ENCODE measurements at regions not wholly inside any gene's neighbourhood (a gene's known extent, or its start where the extent isn't known, plus 50 kb on each side); places are given as distances from the start of the nearest gene placed in this dataset.

DNA sequence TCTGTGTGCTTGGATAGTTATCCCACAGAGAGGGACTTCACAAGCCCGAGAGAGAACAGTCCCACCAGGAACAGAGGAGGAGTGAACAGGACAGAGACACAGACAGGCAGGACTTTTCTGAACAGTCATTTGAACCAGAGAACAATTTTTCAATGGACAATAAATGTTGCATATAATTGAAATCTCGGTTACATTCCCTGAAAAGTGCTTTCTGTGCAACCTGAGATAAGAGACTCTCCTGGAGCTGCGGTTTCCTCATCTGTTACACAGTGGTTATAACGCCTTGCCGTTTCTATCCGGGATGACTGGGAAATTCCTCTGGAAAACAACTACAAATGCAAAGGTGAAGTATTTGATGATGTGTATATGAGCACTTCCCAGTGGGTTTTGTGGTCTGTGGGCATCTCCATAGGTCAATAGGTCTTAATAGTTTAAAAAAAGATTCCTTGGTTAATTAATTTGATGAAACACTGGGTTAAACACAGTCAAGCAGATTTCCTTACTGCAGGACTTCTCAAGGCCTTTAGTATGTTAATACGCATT, 87.2 kb upstream of the HPCAL1 start:
- Histone ChIP-seq H3K36me3 (ENCODE audit: control insufficient read depth, insufficient read depth, low read length) (no peaks in the 10 kb centered on the region), H3K27me3 (ENCODE audit: control insufficient read depth, insufficient read depth, low read length) (no peaks in the 10 kb centered on the region), H3K4me3 (ENCODE audit: low read length) (no peak overlapping the region), H3K27ac (ENCODE audit: low read length) (no peak overlapping the region), H3K4me1 (ENCODE audit: control insufficient read depth, insufficient read depth, low read length) (no peaks in the 10 kb centered on the region), H3K9me3 (ENCODE audit: control insufficient read depth, low read depth, low read length) (no peaks in the 10 kb centered on the region)
- 100% methylated on average over 1 of the region's 7 CpGs for WGBS (ENCODE audit: insufficient coverage, low lambda C conversion rate)
- DNase-seq = no peak

DNA sequence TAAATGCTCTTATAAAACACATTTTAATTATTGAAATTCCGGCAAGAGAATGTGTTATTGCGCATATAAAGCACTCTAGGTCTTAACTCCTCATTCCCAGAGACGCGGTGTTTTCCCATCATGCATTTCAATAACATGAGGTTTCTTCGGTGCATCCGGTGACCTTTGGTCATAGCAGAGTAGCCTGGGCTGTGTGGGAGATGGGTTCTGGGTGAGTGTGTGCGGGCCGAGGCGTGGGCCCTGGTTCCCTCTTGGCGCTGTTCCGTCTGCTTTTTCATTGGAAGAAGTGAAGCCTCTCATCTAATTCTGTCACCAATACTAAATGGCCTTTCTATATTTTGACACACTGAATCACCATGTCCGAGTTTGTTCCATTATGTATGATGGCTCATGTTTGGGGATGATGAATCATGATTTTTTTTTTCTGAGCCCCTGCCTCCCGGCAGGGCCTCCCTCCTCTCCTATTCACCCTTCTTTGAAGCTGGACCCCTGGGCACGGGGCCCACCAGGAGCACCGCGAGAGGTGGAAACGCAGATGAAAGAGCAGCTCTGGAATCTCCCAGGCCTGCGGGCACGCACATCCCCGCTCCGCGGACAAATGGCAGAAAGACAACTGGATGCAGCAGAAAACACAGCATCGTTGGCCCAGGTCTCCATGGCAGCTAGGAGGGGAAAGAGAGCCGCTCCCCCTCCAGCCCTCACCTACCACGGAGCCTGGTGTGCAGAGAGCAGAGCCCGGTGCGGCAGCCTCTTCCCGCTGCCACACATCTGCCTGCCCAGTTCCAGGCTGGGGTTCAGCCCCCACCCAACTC, 85.8 kb upstream of the HPCAL1 start:
- DNase-seq = no peak
- no peak overlapping the region for H3K27ac ChIP-seq (ENCODE audit: low read length)
- H3K9me3 ChIP-seq (ENCODE audit: control insufficient read depth, low read depth, low read length) = no peaks in the 10 kb centered on the region
- WGBS (ENCODE audit: insufficient coverage, low lambda C conversion rate) = 80% methylated on average over 2 of the region's 28 CpGs
- H3K27me3 ChIP-seq (ENCODE audit: control insufficient read depth, insufficient read depth, low read length) = no peaks in the 10 kb centered on the region
- H3K4me3 ChIP-seq (ENCODE audit: low read length) = no peak overlapping the region
- no peaks in the 10 kb centered on the region for H3K4me1 ChIP-seq (ENCODE audit: control insufficient read depth, insufficient read depth, low read length)
- no peaks in the 10 kb centered on the region for H3K36me3 ChIP-seq (ENCODE audit: control insufficient read depth, insufficient read depth, low read length)

DNA sequence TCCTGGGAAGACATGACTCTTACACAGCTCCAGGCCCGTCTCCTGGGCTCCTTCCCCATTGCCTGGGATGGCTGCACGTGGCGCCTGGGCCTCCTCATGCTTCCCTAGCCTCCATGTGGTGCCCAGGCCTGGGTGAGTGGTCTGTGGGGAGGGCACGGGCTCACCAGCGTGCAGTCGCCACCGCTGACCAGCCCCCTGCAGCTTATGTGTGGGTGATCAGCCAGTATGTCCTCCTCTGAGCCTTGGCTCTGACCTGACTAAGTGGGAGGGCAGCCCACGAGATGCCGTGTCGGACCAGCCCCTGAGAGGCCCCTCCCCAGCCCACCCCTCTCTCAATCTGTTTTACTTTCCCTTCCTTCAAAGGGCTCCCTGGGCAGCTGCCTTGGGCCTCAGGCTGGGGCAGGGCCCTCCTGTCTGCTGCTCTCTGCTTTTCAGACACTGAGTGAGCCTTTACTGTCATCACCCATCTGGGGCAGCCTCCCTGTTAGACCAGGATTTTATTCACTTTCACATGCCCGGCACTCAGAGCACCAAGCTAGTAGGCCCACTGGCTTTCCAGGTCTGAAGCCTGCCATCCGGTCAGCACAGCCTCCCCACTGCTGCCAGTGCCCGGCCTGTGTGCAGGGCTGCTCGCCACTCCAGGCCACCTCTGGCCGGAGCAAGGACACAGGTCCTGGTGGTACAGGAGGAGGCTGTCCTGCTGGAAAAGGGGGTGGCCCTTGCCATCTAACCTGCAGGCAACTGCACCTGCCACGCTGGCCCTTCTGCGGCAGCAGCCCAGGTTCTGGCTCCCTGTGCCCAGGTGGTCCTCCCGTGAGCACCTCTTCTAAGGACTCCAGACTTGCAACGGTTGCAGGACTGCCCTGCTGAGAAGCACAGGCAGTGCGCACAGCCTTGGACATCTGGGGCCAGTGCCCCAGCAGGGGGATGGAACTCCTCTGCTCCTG, 84.9 kb upstream of the HPCAL1 start:
- Histone ChIP-seq H3K27ac (ENCODE audit: low read length) (no peak overlapping the region), H3K27me3 (ENCODE audit: control insufficient read depth, insufficient read depth, low read length) (no peaks in the 10 kb centered on the region), H3K36me3 (ENCODE audit: control insufficient read depth, insufficient read depth, low read length) (no peaks in the 10 kb centered on the region), H3K4me1 (ENCODE audit: control insufficient read depth, insufficient read depth, low read length) (no peaks in the 10 kb centered on the region), H3K9me3 (ENCODE audit: control insufficient read depth, low read depth, low read length) (no peaks in the 10 kb centered on the region), H3K4me3 (ENCODE audit: low read length) (no peak overlapping the region)
- DNase-seq = no peak
- WGBS (ENCODE audit: insufficient coverage, low lambda C conversion rate) = no CpG with 5 or more reads among the region's 20 CpGs

DNA sequence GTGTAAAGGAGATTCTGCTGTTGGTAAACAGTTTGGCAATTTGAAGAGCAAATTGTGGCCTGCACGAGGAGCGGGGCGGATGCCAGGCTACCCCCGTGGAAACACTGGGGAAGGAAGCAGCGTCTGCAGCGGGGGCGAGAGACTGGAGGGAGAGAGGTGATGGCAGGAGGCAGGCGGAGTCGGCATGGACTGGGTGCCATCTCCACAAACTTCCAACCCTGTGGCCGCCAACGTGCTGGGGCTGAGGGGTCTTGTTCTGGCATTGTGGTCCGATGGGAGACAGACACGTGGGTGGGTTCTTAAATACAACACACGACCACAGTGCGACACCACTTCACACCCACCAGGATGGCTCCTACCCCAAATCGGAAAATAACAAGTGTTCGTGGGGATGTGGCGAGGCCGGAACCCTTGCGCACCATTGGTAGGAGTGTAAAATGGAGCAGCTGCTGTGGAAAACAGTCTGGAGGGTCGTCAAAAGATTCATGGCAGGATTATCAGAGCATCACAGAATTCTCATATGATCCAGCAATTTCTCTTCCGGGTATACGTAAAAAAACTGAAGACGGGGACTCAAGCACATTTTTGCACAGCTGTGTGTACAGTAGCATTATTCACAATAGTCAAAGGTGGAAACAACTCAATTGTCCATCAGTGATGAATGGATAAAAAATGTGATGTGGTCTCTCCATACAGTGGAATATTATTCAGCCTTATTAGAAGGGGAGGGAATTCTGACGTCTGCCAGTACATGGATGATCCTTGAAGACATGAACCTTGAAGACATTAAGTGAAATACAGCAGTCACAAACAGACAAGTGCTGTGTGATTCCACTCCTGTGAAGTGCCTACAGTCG, 82.4 kb upstream of the HPCAL1 start:
- no peak for DNase-seq
- Histone ChIP-seq H3K36me3 (ENCODE audit: control insufficient read depth, insufficient read depth, low read length) (no peaks in the 10 kb centered on the region), H3K4me3 (ENCODE audit: low read length) (no peak overlapping the region), H3K27ac (ENCODE audit: low read length) (no peak overlapping the region), H3K27me3 (ENCODE audit: control insufficient read depth, insufficient read depth, low read length) (no peaks in the 10 kb centered on the region), H3K4me1 (ENCODE audit: control insufficient read depth, insufficient read depth, low read length) (peaks cover 2% of the 10 kb centered on the region), H3K9me3 (ENCODE audit: control insufficient read depth, low read depth, low read length) (no peaks in the 10 kb centered on the region)
- WGBS (ENCODE audit: insufficient coverage, low lambda C conversion rate) = 80% methylated on average over 1 of the region's 26 CpGs

DNA sequence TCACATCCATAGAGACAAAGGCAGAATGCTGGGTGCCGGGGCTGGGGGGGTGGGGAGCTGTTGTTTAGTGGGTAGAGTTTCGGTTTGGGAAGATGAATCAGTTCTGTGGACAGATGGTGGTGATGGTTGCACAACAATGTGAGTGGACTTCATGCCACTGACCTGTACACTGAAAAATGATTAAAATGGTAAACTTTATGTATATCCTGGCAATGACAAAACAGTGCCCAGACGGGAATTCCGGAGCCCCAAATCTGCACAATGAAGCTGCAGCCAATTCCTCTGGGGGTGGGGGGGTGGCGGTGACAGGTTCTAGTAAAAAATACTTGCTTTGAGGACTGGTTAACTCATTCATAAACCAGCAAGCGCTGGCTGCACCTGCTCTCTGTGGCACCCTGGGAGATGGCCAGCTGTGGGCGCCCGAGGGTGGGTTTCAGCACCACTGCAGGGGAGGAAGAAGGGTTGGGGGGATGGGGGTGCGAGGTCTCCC, 81.8 kb upstream of the HPCAL1 start:
- H3K9me3 ChIP-seq (ENCODE audit: control insufficient read depth, low read depth, low read length) = no peaks in the 10 kb centered on the region

DNA sequence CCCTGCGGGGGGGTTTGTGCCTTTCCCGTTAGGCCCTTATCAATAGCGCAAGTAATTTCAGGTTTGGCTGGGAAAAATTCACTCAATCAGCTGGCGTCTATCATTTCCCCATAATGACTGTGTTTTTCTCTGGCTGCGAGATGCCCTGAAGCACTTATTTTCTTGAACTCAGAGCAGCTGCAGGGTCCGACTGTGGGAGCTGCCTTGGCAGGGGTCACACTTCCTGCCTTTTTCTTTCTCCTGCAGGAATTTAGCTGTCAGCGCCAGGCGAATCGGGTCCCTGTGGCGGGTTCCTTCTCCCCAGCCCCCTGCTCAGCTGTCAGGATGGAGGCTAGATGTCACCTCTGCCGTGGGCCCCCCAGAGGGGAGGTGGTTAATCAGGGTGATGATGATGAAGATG, 81.3 kb upstream of the HPCAL1 start:
- no peaks in the 10 kb centered on the region for H3K36me3 ChIP-seq (ENCODE audit: control insufficient read depth, insufficient read depth, low read length)
- H3K9me3 ChIP-seq (ENCODE audit: control insufficient read depth, low read depth, low read length) = no peaks in the 10 kb centered on the region
- peaks cover 14% of the 10 kb centered on the region for H3K4me1 ChIP-seq (ENCODE audit: control insufficient read depth, insufficient read depth, low read length)
- no peak overlapping the region for H3K27ac ChIP-seq (ENCODE audit: low read length)
- no CpG with 5 or more reads among the region's 11 CpGs for WGBS (ENCODE audit: insufficient coverage, low lambda C conversion rate)
- H3K4me3 ChIP-seq (ENCODE audit: low read length) = no peak overlapping the region
- no peaks in the 10 kb centered on the region for H3K27me3 ChIP-seq (ENCODE audit: control insufficient read depth, insufficient read depth, low read length)
- no peak for DNase-seq

More for the DNA sequence above, 81.8 kb upstream of the HPCAL1 start:
- DNase-seq = no peak
- no peak overlapping the region for H3K27ac ChIP-seq (ENCODE audit: low read length)
- WGBS (ENCODE audit: insufficient coverage, low lambda C conversion rate) = no CpG with 5 or more reads among the region's 9 CpGs
- no peaks in the 10 kb centered on the region for H3K36me3 ChIP-seq (ENCODE audit: control insufficient read depth, insufficient read depth, low read length)
- no peak overlapping the region for H3K4me3 ChIP-seq (ENCODE audit: low read length)
- H3K4me1 ChIP-seq (ENCODE audit: control insufficient read depth, insufficient read depth, low read length) = peaks cover 9% of the 10 kb centered on the region
- no peaks in the 10 kb centered on the region for H3K27me3 ChIP-seq (ENCODE audit: control insufficient read depth, insufficient read depth, low read length)

DNA sequence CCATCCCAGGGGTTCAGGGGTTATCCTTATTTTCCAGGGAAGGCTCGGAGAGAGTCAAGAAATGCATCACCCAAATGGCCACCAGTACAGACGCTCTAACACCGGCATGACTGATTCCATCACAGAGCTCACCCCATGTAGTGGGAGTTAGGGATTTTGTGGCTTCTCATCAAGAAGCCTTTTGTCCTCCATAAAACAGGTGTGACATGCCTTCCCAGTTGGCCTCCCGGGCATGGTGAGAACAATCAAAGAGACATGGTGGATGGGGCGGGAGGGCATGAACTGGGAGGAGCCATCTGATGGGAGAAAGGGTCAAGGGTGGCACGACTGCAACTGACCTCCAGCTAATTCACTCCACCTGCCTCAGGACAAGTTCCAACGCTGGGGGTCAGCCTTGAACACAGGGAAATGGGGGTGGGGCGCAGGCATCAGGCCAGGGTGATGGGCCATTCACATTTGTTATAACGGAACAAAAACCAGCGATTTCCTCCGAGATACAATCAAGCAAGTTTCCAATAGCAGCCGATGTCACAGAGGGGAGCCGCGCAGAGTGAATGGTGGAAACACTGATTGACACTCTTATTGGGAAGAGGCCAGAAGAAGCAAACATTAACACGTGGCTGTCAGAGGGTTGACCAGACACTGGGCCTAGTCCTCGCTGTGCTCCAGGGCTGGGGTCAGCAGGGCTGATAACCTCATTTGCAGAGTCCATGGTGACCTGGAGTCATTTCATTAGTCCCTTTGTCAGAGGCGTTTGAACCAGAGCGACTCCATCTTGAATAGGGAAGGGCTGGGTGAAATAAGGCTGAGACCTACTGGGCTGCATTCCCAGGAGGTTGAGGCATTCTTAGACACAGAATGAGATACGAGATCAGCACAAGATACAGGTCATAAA, 80.5 kb upstream of the HPCAL1 start:
- WGBS (ENCODE audit: insufficient coverage, low lambda C conversion rate) = 40% methylated on average over 1 of the region's 19 CpGs
- Histone ChIP-seq H3K27ac (ENCODE audit: low read length) (no peak overlapping the region), H3K36me3 (ENCODE audit: control insufficient read depth, insufficient read depth, low read length) (no peaks in the 10 kb centered on the region), H3K27me3 (ENCODE audit: control insufficient read depth, insufficient read depth, low read length) (no peaks in the 10 kb centered on the region), H3K9me3 (ENCODE audit: control insufficient read depth, low read depth, low read length) (no peaks in the 10 kb centered on the region), H3K4me1 (ENCODE audit: control insufficient read depth, insufficient read depth, low read length) (peaks cover 21% of the 10 kb centered on the region), H3K4me3 (ENCODE audit: low read length) (no peak overlapping the region)
- DNase-seq = no peak

DNA sequence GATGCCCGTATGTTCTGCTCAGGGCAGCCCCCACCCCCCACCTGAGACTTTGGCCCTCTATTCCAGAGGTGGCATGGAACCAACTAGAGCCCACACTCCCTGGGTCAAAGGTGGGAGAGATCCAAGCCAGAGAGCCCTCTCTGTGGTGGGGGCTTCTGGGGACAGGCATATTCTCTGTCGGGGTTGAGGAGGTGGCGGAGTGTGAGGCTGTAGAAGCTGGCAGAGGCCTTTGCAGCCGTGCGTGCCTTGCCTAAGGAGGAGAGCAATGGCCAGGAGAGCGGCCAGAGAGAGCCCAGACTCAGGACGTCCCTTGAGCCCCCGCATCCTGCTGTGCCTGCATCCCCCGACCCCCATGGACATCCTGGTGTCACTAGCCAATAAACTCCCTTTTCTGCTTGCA, 79.2 kb upstream of the HPCAL1 start:
- WGBS (ENCODE audit: insufficient coverage, low lambda C conversion rate) = no CpG with 5 or more reads among the region's 9 CpGs
- Histone ChIP-seq H3K4me1 (ENCODE audit: control insufficient read depth, insufficient read depth, low read length) (peaks cover 31% of the 10 kb centered on the region), H3K27ac (ENCODE audit: low read length) (no peak overlapping the region), H3K27me3 (ENCODE audit: control insufficient read depth, insufficient read depth, low read length) (no peaks in the 10 kb centered on the region), H3K36me3 (ENCODE audit: control insufficient read depth, insufficient read depth, low read length) (no peaks in the 10 kb centered on the region), H3K4me3 (ENCODE audit: low read length) (no peak overlapping the region), H3K9me3 (ENCODE audit: control insufficient read depth, low read depth, low read length) (no peaks in the 10 kb centered on the region)
- no peak for DNase-seq

DNA sequence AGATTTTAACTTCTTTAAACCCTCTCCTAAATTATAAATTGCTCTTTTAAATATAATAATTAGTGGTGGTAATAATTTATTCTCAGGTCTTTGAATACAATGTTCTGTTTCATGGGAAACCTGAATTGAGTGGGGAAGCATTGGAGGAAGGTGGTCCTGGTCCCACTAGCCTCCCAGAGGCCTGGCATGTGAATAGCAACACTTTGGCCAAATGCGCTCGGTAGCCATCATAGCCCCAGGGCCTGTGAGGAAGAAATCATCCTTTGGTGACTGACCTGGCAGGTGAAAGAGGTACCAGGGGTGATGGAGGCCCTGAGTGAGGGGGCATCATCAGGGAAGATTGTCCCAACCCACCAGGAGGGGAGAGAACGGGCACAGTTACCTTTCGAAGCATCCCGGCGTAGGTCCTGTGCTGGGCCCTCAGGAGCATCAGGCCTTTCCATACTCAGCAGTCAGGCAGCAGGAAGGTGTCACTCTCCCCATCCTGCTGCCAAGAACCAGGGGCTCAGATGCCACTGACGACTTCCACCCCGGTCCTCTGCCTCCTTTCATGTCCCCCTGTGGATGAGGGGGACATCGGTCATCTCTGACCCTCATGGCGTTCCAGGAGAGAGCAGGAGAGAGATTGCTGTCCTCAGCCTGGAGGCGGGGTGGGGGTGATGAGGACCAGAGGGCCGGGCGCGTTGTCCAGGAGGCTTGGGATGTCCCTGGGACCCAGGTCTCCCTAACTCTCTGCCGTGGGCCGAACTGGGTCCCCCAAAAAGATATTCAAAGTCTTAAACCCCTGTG, 78.6 kb upstream of the HPCAL1 start:
- WGBS (ENCODE audit: insufficient coverage, low lambda C conversion rate) = no CpG with 5 or more reads among the region's 16 CpGs
- no peaks in the 10 kb centered on the region for H3K9me3 ChIP-seq (ENCODE audit: control insufficient read depth, low read depth, low read length)
- H3K36me3 ChIP-seq (ENCODE audit: control insufficient read depth, insufficient read depth, low read length) = no peaks in the 10 kb centered on the region
- no peaks in the 10 kb centered on the region for H3K27me3 ChIP-seq (ENCODE audit: control insufficient read depth, insufficient read depth, low read length)
- H3K27ac ChIP-seq (ENCODE audit: low read length) = no peak overlapping the region
- peaks cover 36% of the 10 kb centered on the region for H3K4me1 ChIP-seq (ENCODE audit: control insufficient read depth, insufficient read depth, low read length)
- no peak overlapping the region for H3K4me3 ChIP-seq (ENCODE audit: low read length)
- no peak for DNase-seq

Data from large intestine (tissue), 3 donors.